SH-SY5Y (cell line): ENCODE measurements at regions not wholly inside any gene's neighbourhood (a gene's known extent, or its start where the extent isn't known, plus 50 kb on each side); places are given as distances from the start of the nearest gene placed in this dataset.

Source experiments
- GATA2 ChIP-seq: IDR thresholded peaks from 2 replicates; pipeline ENCODE4 v1.6.1; 2011; ENCODE audit warnings: mild to moderate bottlenecking, low read depth, low read length
- GATA3 ChIP-seq: IDR thresholded peaks from 2 replicates; pipeline ENCODE4 v1.6.1; 2011; ENCODE audit warnings: low read depth, mild to moderate bottlenecking, low read length, moderate library complexity

DNA sequence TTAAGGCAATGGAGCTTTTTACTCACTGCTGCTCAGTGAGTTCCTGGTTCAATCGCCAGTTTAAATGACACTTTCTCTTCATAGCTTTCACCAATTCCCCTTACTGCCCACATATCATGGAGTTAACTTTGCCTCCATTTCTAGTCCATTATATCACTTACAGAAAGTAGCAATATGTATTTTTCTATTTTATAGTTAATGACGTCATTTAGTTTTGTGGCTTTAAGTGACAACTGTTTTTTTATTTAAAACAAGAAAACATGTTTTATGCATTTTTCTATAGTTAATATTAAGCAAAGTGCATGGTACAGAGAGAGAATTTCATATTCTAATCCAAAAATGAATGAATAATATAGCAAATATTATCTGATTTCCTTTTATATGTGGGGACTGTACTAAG lies 363.3 kb downstream of the CDC14C start:
- TF ChIP-seq GATA3 (no peak), GATA2 (no peak)

DNA sequence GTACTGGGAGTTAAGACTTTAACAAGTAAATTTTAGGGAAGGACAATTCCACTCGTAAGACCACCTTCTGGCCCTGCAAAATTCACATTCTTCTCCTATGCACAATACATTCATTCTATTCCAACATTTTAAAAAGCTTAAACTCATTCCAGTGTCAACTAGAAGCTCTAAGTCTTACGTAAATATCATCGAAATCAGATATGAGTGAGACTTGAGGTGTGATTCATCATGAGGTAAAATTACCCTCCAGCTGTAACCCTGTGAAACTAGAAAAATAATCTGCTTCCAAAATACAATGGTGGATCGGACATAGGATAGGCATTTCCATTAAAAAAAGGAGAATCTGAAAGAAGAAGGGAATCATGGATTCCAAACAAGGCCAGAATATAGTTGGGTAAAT lies 370.3 kb downstream of the CDC14C start:
- TF ChIP-seq GATA3, result no peak
- no peak for TF ChIP-seq GATA2

DNA sequence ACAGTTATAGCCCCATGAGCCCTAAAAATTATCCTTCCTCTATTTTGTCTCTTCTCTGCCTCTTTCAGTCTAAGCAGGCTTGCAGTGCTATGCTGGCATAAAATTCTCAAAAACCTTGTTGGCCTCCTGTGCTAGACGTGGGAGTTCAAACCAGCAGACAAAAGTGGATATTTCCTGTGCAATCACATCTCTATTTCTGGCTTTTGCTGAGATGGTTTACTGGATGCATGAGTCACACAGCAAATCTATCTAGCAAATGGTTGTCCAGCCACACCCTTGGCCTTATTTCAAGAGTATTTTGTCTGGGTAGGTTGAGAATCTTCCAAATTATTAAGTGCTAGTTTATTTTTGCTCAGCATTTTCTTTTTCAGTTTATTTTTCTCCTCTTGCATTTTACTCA lies 370.8 kb downstream of the CDC14C start:
- TF ChIP-seq GATA2 (no peak), GATA3 (no peak)

DNA sequence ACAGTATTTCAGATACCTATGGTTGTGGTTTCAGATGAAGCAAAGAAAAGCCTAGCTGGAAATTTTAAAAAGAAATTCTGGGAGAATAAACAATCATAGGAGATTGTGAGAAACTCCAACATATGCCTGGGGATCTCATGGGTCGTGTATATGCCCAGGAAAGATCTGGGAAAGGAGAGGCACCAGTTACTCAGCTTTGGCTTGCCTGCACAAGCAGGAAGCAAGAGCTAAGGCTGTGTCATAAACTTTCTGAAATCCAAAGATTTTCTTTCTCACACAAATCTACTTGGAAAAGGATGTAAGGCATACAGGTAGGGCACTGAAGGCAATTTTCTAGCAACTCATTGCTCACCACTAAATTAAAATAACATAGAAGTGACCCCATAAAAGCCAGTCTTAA lies 373.6 kb downstream of the CDC14C start:
- TF ChIP-seq GATA3 (no peak), GATA2 (no peak)

DNA sequence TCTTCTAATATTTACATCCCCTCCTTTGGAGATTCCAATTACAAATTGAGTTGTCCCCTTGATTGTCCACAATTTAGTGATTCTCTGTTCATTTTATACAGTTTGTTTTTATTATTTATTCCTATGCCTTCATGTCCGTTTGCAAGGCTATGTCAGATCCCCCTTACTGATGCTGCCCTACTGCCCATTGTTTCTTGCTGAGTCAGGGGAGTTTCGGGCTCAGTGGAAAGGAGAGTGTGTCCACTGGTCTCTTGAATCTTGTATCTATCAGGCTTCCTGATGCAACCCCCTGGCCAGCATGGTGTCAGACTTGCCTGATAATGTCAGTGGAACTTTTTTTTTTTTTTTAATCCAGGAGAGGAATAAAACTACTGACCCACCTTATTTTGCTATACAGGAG lies 384.4 kb downstream of the CDC14C start:
- TF ChIP-seq GATA2 (no peak), GATA3 (no peak)

DNA sequence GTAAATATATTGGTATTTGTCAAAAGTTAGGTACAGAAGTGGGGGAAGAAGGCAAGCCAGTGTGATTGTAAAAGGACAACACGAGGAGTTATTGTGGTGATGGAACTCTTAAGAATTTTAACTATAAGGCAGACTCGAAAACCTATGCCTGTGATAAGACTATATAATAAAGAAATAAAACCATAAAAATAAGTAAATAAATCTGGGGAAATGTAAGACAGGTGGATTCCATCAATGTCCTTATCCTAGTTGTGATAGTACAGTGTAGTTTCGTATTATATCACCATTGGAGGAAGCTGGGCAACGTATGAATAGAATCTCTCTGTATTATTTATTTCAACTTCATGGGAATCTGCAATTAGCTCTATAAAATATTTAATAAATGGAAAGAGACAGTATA lies 395.7 kb downstream of the CDC14C start:
- TF ChIP-seq GATA2 (no peak), GATA3 (no peak)

DNA sequence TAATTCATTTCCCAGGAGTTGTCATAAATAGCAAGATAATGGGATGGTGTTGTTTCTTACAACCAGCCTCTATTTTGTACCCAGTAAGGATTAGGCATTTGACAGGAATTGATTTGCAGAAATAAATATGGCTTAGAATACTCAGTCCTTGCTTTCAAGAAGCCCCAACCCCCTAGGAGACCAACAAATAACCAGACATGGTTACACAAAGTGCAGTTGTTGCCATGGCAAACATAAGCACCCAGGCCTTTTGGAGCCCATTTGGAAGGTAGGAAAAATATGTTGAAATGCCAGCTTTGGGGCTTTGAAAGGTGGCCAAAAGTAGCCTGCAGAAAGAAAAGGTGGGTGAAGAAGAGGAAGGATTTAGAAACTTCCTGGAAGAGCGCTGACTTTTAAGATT lies 397.5 kb downstream of the CDC14C start:
- no peak for TF ChIP-seq GATA3
- TF ChIP-seq GATA2, result no peak

DNA sequence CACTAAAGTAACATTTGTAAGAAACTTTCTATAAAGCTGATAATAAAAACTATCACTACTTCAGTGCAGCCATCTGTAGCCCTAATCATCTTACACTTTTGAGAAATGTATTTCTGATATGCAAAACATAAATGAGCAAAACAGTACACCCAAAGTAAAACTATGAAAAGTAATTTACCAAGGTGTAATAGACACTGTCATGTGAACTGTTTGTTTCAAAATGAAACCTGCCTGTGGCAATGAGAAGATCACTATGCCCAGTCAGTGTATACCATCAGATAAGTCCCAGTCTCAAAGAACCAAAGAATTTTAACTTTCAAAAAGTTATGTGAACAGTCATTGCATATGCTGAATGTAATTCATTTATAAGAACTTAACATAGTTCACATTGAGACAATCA lies 398.1 kb downstream of the CDC14C start:
- TF ChIP-seq GATA3 (no peak), GATA2 (no peak)

DNA sequence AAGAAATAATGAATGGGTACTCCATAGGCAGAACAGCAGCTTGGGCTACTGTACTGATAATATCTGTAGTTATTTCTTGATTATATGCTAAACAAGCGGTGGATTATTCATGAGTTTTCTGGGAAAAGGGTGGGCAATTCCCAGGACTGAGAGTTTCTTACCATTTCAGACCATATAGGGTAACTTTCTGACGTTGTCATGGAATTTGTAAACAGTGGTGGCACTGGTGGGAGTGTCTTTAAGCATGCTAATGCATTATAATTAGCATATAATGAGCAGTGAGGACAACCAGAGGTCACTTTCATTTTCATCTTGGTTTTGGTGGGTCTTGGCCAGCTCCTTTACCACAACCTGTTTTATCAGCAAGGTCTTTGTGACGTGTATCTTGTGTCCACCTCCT lies 399.7 kb downstream of the CDC14C start:
- no peak for TF ChIP-seq GATA2
- TF ChIP-seq GATA3, result no peak

DNA sequence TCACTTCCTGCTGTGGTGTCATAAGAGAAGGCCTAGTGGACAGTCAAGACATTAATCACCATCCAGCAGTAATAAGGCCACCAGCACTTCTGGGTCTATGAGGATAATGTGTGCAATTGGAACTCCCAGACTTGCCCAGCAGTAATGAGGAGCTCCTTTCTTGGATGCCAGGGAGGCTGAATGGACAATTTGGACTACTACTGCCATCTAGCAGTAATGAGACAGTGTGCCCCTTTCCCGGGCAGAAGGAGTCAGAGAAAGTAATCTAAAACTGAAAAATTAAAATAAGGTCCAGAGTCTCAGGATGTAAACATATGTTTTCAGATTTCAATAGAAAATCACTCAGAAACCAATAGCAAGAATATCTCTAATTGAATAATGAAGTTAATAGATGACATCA lies 400.4 kb downstream of the CDC14C start:
- no peak for TF ChIP-seq GATA2
- TF ChIP-seq GATA3, result no peak

DNA sequence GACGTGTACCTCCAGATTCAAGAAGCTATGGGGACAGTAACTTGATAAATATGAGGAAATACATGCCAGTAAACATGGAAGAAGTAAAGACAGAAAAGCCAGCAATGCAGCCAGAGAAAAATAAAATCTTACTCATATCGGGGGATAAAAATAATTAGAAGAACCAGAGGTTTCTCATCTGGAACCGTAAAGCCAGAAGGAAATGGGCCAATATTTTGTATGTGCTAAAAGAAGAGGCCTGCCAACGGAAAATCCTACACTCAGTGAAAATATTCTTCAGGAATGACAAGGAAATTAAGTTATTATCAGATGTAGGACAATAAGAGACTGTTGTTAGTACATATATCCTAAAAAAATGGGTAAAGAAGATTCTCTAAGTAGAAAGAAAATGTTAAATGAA lies 401.2 kb downstream of the CDC14C start:
- TF ChIP-seq GATA3 (no peak), GATA2 (no peak)

DNA sequence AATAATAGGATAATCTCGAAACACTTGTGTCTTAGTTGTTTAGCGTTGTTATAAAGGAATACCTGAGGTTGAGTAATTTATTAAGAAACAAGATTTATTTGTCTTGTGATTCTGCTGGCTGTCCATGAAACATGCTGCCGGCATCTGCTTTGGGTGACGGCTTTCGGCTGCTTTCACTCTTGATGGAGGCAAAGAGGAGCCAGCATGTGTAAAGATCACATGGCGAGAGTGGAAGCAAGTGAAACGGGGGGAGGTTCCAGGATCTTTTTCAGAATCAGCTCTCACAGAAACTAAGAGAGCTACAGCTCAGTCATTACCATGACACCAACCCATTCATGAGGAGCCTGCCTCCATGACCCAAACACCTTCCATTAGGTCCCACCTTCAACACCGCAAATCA lies 402.8 kb downstream of the CDC14C start:
- TF ChIP-seq GATA3 (no peak), GATA2 (no peak)

DNA sequence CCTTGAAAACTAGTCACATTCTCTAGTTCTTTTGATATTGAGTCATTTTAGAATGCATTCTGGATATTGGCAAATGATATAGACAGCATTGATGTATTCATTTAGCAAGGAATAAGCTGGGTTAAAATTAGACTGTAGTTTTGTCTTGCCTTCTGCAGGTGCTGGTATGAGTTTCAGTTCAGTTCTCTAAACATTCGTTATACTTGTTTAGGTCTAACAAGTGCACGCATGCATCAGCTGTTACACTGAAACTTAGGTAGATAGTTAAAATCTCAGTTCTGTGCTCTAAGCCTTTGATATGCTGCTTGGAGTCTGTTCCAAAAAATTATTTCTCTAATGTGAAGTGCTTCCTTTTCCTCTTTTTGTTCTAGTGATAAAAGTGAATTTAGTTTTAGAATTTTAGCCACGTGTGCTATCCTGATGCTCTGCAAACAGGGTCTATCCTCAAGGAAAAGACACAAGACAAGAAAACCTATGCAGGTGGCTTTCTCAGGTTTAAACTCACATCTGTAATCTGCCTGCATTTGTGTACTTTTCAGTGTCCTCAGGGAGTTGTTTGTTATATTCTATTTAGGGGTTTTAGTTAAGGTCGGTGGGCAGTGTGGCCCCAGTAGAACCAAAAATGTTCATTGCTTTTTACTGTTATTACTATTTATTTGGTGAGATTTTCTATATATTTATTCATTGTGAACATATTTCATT lies 409.0 kb downstream of the CDC14C start:
- no peak for TF ChIP-seq GATA3
- TF ChIP-seq GATA2, result no peak

DNA sequence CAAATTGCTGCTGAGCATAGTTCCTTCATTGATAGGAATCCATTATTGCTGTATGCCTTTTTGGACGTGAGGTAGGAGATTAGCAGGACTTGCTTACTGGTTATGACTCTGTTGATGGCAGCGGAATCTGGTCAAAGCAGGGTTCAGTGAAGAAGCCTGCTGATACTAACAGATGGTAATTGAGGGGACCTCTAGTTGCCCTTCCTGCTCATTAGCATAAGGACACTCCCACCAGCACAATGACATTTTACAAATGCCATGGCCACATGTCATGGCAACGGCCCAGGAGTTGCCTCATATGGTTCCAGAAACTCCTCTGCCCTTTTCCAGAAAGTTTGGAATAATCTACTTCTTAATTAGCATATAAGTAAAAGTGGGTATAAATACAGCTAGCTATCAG lies 417.5 kb downstream of the CDC14C start:
- TF ChIP-seq GATA3, result no peak
- TF ChIP-seq GATA2, result no peak

DNA sequence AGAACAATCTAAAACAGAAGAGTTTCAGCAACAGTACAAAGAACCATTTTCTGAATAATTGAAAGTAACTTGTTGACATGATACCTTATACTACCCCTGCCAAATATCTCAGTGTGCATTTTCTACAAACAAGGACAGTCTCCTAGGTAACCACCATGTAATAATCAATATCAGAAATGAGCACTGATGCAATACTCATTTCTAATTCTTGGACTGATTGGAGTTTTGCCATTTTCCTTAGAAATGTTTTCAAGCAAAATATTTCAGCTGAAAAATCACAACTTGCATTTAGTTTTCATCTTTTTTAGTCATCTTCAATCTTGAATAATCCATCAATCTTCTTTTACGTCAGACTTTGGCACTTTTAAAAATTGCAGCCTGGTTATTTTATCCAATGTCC lies 420.2 kb downstream of the CDC14C start:
- no peak for TF ChIP-seq GATA2
- no peak for TF ChIP-seq GATA3
